ENCODE measurements at regions not wholly inside any gene's neighbourhood (a gene's known extent, or its start where the extent isn't known, plus 50 kb on each side); places are given as distances from the start of the nearest gene placed in this dataset.

DNA sequence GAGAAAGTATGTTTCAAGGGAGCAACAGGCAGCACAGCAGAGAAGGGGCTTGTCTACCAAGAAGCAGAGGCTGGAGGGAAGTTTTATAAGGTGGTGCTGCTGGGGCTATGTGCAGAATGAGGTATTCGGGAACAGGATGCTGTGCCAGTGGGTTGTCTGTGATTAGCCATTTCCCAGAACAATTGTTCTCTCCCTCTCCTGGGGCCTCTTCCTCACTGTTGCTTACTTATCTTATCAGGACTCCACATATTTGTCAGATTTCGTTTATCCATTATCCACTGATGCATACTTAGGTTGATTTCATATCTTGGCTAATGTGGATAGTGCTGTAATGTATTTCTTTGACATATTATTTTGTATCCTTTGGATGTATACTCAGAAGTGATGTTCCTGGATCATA is 195.1 kb upstream of the RTL1 start:
- intact Hi-C loops (cut with DNase I) = no loop called here
- H3K9me3 ChIP-seq = peaks cover 0 to 4% (median 1%) of the 10 kb centered on the region in 4 donors
- DNase-seq (no peak), ATAC-seq (no peak)
- no peaks in the 10 kb centered on the region for H3K27me3 ChIP-seq
- H3K36me3 ChIP-seq = no peaks in the 10 kb centered on the region
- no peak overlapping the region for H3K27ac ChIP-seq
- 0% methylated on average over 2 of the region's 2 CpGs for WGBS (ENCODE audit: insufficient coverage, low coverage, low lambda C conversion rate, missing lambda C conversion rate)
- TF ChIP-seq POLR2A (IDR thresholded peaks at IDR 0.05) = no peak
- TF ChIP-seq, protein P1, sequence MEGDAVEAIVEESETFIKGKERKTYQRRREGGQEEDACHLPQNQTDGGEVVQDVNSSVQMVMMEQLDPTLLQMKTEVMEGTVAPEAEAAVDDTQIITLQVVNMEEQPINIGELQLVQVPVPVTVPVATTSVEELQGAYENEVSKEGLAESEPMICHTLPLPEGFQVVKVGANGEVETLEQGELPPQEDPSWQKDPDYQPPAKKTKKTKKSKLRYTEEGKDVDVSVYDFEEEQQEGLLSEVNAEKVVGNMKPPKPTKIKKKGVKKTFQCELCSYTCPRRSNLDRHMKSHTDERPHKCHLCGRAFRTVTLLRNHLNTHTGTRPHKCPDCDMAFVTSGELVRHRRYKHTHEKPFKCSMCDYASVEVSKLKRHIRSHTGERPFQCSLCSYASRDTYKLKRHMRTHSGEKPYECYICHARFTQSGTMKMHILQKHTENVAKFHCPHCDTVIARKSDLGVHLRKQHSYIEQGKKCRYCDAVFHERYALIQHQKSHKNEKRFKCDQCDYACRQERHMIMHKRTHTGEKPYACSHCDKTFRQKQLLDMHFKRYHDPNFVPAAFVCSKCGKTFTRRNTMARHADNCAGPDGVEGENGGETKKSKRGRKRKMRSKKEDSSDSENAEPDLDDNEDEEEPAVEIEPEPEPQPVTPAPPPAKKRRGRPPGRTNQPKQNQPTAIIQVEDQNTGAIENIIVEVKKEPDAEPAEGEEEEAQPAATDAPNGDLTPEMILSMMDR (IDR thresholded peaks at IDR 0.05) = no peak
- H3K4me3 ChIP-seq = no peak overlapping the region
- H3K4me1 ChIP-seq = no peaks in the 10 kb centered on the region

DNA sequence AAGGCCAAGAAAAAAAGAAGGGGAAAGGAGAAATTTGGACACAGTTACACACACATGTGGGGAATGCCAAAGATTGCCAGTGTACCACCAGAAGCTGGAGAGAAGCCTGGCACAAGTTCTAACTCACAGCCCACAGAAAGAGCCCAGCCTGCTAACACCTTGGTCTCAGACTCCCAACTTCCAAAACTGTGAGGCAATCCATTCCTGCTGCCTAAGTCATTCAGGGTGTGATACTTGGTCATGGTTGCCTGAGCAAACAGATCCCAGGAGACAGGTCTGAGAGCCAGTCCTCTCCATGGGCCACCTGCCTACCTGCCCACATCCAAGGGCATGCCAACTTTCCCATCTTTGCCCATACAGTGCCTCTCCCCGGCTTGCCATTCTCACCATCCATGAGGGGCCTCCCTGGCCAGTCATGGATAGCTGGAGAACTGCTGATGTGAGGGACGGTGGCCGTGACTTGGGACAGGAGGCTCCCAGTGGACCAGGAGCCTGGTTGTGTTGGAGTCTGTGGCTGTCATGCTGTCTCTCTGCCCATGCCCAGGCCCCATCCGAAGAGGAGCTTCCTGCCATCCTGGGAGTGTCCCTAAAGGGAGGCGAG is 198.0 kb upstream of the RTL1 start:
- WGBS (ENCODE audit: insufficient coverage, low coverage, low lambda C conversion rate, missing lambda C conversion rate) = 68% methylated on average over 2 of the region's 5 CpGs
- H3K27ac ChIP-seq = no peak overlapping the region
- peak in 1 of 4 donors; percentile 28 for ATAC-seq
- no peaks in the 10 kb centered on the region for H3K36me3 ChIP-seq
- no peaks in the 10 kb centered on the region for H3K27me3 ChIP-seq
- intact Hi-C loops (cut with DNase I) = no loop called here
- TF ChIP-seq, protein P1 (IDR thresholded peaks at IDR 0.05) = no peak
- no peak for TF ChIP-seq POLR2A (IDR thresholded peaks at IDR 0.05)
- H3K4me3 ChIP-seq = no peak overlapping the region
- DNase-seq = peak in 1 of 3 donors; percentile 20
- no peaks in the 10 kb centered on the region for H3K4me1 ChIP-seq
- H3K9me3 ChIP-seq = peaks cover 0 to 4% (median 1%) of the 10 kb centered on the region in 4 donors

DNA sequence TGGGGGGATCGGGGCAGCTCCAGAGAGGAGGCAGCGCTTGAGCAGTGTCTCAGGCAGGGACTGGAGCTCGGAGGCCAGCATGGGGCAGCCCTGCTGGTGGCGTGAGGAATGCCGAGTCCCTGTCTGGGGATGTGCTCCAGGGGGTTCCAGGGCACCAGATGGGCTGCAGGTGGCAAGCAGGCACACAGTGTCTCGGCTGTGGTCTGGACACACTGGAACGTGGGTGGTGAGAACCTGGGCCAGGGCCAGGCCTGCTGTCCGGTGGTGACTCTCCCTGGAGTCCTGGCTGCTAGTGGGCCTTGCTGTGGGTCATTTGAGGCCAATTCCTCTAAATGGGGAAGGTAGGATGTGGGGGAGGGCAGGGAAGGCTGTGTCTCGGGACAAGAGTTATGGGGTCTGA is 199.4 kb upstream of the RTL1 start:
- Histone ChIP-seq H3K27ac (no peak overlapping the region), H3K36me3 (no peaks in the 10 kb centered on the region), H3K4me3 (no peak overlapping the region), H3K9me3 (peaks cover 0 to 4% (median 1%) of the 10 kb centered on the region in 4 donors), H3K27me3 (no peaks in the 10 kb centered on the region), H3K4me1 (no peaks in the 10 kb centered on the region)
- ATAC-seq (no peak), DNase-seq (peak in 1 of 3 donors; percentile 33)
- WGBS (ENCODE audit: insufficient coverage, low coverage, low lambda C conversion rate, missing lambda C conversion rate) = 100% methylated on average over 3 of the region's 9 CpGs
- intact Hi-C loops (cut with DNase I) = no loop called here
- TF ChIP-seq, protein P1 (IDR thresholded peaks at IDR 0.05) = no peak
- TF ChIP-seq POLR2A (IDR thresholded peaks at IDR 0.05) = no peak

DNA sequence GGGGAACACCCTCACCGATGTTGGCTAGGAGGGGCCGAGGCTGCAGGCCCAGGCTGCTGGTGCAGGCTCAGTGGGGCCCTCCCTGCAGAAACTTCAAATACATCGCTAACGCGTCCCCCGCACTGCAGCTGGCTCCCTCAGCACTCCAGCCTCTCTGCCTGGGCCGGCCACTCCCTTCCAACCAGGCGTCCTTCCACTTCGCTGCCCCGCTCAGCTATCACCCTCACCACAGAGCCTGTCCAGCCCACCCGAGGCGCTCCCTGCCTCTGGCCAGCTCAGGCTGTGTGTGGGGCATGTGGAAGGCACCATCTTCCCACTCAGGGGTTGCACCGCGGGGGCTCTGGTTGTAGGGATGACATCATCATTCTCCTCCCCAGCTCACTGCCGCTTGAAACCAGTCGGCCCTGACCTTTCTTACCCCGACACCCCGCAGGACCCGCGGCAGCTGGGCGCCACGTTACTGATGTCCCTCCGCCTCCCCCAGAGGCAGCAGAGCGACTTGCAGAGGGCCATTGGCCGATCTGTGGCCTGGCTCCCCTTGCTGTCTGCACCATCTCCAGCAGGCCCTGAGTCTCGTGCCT is 199.9 kb upstream of the RTL1 start:
- H3K4me3 ChIP-seq = no peak overlapping the region
- DNase-seq (peak in 1 of 3 donors; percentile 34), ATAC-seq (peak in 1 of 4 donors; percentile 19)
- H3K9me3 ChIP-seq = peaks cover 0 to 4% (median 1%) of the 10 kb centered on the region in 4 donors
- no peaks in the 10 kb centered on the region for H3K36me3 ChIP-seq
- TF ChIP-seq, protein P1 (IDR thresholded peaks at IDR 0.05) = no peak
- TF ChIP-seq POLR2A (IDR thresholded peaks at IDR 0.05) = no peak
- H3K27ac ChIP-seq = no peak overlapping the region
- 88% methylated on average over 10 of the region's 26 CpGs for WGBS (ENCODE audit: insufficient coverage, low coverage, low lambda C conversion rate, missing lambda C conversion rate)
- no peaks in the 10 kb centered on the region for H3K27me3 ChIP-seq
- H3K4me1 ChIP-seq = no peaks in the 10 kb centered on the region
- intact Hi-C loops (cut with DNase I) = no loop called here

Measured in right lobe of liver (tissue), 6 donors.